IPS-18a (cell line): ENCODE measurements at regions not wholly inside any gene's neighbourhood (a gene's known extent, or its start where the extent isn't known, plus 50 kb on each side); places are given as distances from the start of the nearest gene placed in this dataset.

Source experiments
- H3K27ac ChIP-seq: one replicate; pipeline ENCODE4 v1.5.1; 2013; ENCODE audit warnings: low read length
- H3K27me3 ChIP-seq: one replicate; pipeline ENCODE4 v1.6.1; 2013; ENCODE audit warnings: mild to moderate bottlenecking, low read length; ENCODE audit not compliant: control insufficient read depth, insufficient read depth
- H3K36me3 ChIP-seq: one replicate; pipeline ENCODE4 v1.6.1; 2013; ENCODE audit warnings: low read depth, low read length; ENCODE audit not compliant: control insufficient read depth
- H3K4me1 ChIP-seq: one replicate; pipeline ENCODE4 v1.6.1; 2013; ENCODE audit warnings: low read depth, low read length; ENCODE audit not compliant: control insufficient read depth
- H3K4me3 ChIP-seq: one replicate; pipeline ENCODE4 v1.5.1; 2013; ENCODE audit warnings: low read length
- H3K9ac ChIP-seq: one replicate; pipeline ENCODE4 v1.6.1; 2013; ENCODE audit warnings: mild to moderate bottlenecking, low read length, moderate library complexity
- H3K9me3 ChIP-seq: one replicate; pipeline ENCODE4 v1.6.1; 2013; ENCODE audit warnings: low read depth, low read length; ENCODE audit not compliant: control insufficient read depth

DNA sequence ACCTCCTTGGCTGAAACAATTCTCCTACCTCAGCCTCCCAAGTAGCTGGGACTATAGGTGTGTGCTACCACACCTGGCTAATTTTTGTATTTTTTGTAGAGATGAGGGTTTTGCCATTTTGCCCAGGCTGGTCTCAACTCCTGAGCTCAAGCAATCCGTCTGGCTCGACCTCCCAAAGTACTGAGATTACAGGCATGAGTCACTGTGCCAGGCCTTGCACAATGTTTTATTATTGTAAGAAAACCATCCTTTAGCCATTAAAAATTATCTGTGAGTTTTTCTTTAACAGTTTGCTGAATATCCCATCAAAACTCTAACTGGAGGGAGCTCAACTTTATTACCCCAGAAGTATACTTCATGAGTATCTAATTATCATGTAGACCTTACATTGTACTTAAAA lies 900.3 kb downstream of the PCDH7 start:
- Histone ChIP-seq H3K36me3 (no peaks in the 10 kb centered on the region), H3K27ac (no peak overlapping the region), H3K27me3 (no peaks in the 10 kb centered on the region), H3K9ac (no peak overlapping the region), H3K4me3 (no peak overlapping the region), H3K4me1 (no peaks in the 10 kb centered on the region), H3K9me3 (no peaks in the 10 kb centered on the region)

DNA sequence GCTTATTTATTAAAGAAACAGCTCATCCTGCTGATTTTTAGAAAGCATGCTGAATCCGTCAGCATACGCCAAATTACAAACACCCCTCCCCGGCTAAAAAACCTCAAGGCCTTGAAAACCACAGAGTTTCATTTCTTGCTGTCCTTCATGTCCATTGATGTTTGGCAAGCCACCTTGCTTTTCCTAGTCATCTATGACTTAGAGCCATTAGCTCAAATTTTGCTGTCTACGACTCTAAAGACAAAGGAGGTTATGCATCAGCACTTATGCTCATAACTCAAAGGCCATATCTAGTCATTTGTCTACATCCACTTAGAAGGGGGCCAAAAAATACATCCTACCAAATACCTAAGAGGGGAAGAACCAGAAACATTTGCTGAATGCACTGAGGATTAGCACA lies 925.1 kb downstream of the PCDH7 start:
- no peak overlapping the region for H3K27ac ChIP-seq
- H3K9ac ChIP-seq: no peak overlapping the region
- H3K4me1 ChIP-seq: no peaks in the 10 kb centered on the region
- no peaks in the 10 kb centered on the region for H3K9me3 ChIP-seq
- H3K27me3 ChIP-seq: no peaks in the 10 kb centered on the region
- no peak overlapping the region for H3K4me3 ChIP-seq
- H3K36me3 ChIP-seq: no peaks in the 10 kb centered on the region

DNA sequence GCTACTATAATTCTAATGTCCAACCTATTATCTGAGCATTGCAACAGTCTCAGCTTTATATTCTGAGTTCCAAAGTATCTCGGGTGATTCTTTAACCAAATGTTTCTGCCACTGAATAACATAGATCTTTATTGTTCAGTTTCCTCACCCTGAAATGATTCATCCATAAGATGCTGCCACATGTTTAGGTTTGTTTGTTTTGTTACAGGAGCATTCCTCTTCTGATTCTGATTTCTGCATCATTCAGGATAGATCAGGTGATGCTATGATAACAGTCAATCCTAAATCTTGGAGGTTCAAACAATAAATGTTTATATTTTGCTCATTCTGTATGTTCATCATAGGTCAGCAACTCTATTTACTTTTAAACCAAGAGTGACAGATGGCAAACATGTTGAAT lies 927.6 kb downstream of the PCDH7 start:
- Histone ChIP-seq H3K9ac (no peak overlapping the region), H3K4me3 (no peak overlapping the region), H3K9me3 (no peaks in the 10 kb centered on the region), H3K27me3 (no peaks in the 10 kb centered on the region), H3K4me1 (no peaks in the 10 kb centered on the region), H3K36me3 (no peaks in the 10 kb centered on the region), H3K27ac (no peak overlapping the region)

- H3K27ac ChIP-seq: no peak overlapping the region
- H3K27me3 ChIP-seq: no peaks in the 10 kb centered on the region
- H3K4me1 ChIP-seq: no peaks in the 10 kb centered on the region
- no peak overlapping the region for H3K9ac ChIP-seq
- H3K4me3 ChIP-seq: no peak overlapping the region
- no peaks in the 10 kb centered on the region for H3K9me3 ChIP-seq
- H3K36me3 ChIP-seq: no peaks in the 10 kb centered on the region
These were observed 929.7 kb downstream of the PCDH7 start for GRCh38 chr4:31649878-31650277.

GRCh38 chr4:31651541-31651940 lies 931.4 kb downstream of the PCDH7 start:
- Histone ChIP-seq H3K4me3 (no peak overlapping the region), H3K9ac (no peak overlapping the region), H3K9me3 (no peaks in the 10 kb centered on the region), H3K27ac (no peak overlapping the region), H3K36me3 (no peaks in the 10 kb centered on the region), H3K27me3 (no peaks in the 10 kb centered on the region), H3K4me1 (no peaks in the 10 kb centered on the region)

- H3K4me1 ChIP-seq: no peaks in the 10 kb centered on the region
- no peaks in the 10 kb centered on the region for H3K9me3 ChIP-seq
- H3K27me3 ChIP-seq: no peaks in the 10 kb centered on the region
- H3K9ac ChIP-seq: no peak overlapping the region
- H3K4me3 ChIP-seq: no peak overlapping the region
- H3K27ac ChIP-seq: no peak overlapping the region
- H3K36me3 ChIP-seq: no peaks in the 10 kb centered on the region
These were observed 935.2 kb downstream of the PCDH7 start for GRCh38 chr4:31655328-31655727.

DNA sequence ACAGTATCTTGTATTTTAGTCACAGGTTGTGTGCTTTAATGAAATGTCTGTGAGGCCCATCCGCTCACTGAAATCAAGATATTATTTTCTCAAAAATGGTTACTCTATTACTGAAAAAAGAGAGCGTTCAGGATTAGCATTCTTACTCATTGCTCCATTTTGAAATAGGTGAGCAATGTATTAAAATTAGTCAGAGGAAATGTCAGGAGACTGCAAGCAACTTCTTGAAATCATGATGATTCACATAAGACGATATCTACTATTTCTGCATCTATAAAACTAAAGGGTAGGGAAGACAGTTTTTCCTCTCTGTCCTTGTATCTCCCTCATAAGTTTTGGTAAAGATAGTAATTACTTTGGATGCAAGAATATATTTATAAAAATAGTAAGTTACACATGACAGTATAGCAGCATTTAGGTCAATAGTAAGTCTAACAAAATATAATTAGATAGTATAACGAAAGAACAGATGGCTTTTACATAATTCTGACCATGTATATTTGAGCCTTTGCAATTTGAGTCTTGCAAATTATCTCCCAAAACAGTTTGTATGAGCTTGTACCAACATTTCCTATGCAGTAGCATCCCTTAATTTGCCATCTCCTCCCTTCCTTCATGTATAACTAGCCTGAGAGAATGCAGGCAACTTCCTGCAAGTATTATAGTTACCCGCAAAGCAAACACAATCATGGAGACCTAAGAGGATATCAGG lies 937.8 kb downstream of the PCDH7 start:
- Histone ChIP-seq H3K4me3 (no peak overlapping the region), H3K9me3 (no peaks in the 10 kb centered on the region), H3K36me3 (no peaks in the 10 kb centered on the region), H3K4me1 (no peaks in the 10 kb centered on the region), H3K9ac (no peak overlapping the region), H3K27me3 (no peaks in the 10 kb centered on the region), H3K27ac (no peak overlapping the region)

DNA sequence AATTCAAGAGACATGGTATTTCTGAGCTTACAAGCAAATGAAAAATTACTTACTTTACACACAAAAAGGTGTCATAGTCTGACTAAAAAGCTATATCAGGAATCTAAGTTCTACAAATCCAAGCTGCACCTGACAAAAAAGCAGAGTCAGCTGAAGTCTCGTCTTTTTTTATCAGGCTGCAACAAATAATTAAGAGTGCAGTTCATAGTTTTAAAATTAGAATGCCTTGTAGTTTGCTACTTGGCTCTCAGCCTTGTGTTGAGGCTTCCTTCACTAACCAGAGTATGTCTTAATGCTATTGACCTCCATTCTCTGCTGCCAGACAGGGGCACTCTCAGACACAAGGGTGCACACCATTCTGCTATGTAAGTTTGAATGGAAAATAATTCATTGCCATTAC lies 940.7 kb downstream of the PCDH7 start:
- H3K9ac ChIP-seq: no peak overlapping the region
- H3K9me3 ChIP-seq: no peaks in the 10 kb centered on the region
- no peak overlapping the region for H3K4me3 ChIP-seq
- no peaks in the 10 kb centered on the region for H3K36me3 ChIP-seq
- H3K27ac ChIP-seq: no peak overlapping the region
- H3K27me3 ChIP-seq: no peaks in the 10 kb centered on the region
- no peaks in the 10 kb centered on the region for H3K4me1 ChIP-seq

- no peaks in the 10 kb centered on the region for H3K27me3 ChIP-seq
- H3K36me3 ChIP-seq: no peaks in the 10 kb centered on the region
- no peaks in the 10 kb centered on the region for H3K4me1 ChIP-seq
- H3K27ac ChIP-seq: no peak overlapping the region
- no peaks in the 10 kb centered on the region for H3K9me3 ChIP-seq
- no peak overlapping the region for H3K4me3 ChIP-seq
- no peak overlapping the region for H3K9ac ChIP-seq
These were observed 942.8 kb downstream of the PCDH7 start for GRCh38 chr4:31662951-31663350.

DNA sequence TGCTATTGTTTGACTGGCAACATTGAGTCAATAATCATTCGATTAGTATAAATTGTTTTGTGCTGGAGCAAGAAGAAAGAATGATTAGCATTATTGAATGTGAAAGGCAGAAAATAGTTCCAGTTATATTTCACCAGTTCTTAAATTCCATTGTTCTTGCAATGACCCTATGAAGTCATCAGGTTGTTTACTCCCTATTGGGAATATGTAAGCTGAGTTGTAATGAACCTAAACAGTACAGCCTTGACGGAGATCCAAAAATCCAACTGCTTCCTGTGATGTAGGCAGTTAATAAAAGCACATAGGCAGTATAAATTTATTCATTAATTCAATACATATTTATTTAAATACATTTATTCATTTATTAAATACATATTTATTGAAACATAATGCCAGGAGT lies 947.5 kb downstream of the PCDH7 start:
- H3K36me3 ChIP-seq: no peaks in the 10 kb centered on the region
- H3K27ac ChIP-seq: no peak overlapping the region
- no peak overlapping the region for H3K4me3 ChIP-seq
- no peaks in the 10 kb centered on the region for H3K9me3 ChIP-seq
- H3K9ac ChIP-seq: no peak overlapping the region
- no peaks in the 10 kb centered on the region for H3K4me1 ChIP-seq
- H3K27me3 ChIP-seq: no peaks in the 10 kb centered on the region

GRCh38 chr4:31674313-31674947 lies 954.3 kb downstream of the PCDH7 start:
- H3K27me3 ChIP-seq: no peaks in the 10 kb centered on the region
- no peaks in the 10 kb centered on the region for H3K4me1 ChIP-seq
- no peak overlapping the region for H3K27ac ChIP-seq
- no peaks in the 10 kb centered on the region for H3K36me3 ChIP-seq
- H3K9ac ChIP-seq: no peak overlapping the region
- no peak overlapping the region for H3K4me3 ChIP-seq
- H3K9me3 ChIP-seq: no peaks in the 10 kb centered on the region

DNA sequence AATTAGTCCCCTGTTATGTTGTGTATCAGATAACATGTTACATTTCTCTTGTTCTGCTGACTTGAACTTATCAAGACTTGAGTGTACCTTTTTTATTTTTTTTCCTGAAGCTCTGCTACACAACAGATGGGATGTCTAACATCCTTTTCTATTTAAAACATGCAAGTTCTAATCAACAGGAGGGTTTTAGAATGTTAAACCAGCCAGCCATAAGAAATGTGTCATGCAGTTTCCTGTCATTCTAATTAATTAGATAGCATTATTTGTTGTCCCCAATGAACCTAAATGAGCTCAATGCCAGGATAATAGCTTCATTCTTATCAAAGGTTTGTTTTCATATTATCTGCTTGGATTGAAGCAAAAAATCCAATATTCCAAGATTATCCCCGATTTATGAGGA lies 958.2 kb downstream of the PCDH7 start:
- H3K9me3 ChIP-seq: no peaks in the 10 kb centered on the region
- H3K9ac ChIP-seq: no peak overlapping the region
- no peak overlapping the region for H3K4me3 ChIP-seq
- H3K4me1 ChIP-seq: no peaks in the 10 kb centered on the region
- H3K27ac ChIP-seq: no peak overlapping the region
- no peaks in the 10 kb centered on the region for H3K27me3 ChIP-seq
- H3K36me3 ChIP-seq: no peaks in the 10 kb centered on the region
